ENCODE measurements at regions not wholly inside any gene's neighbourhood (a gene's known extent, or its start where the extent isn't known, plus 50 kb on each side); places are given as distances from the start of the nearest gene placed in this dataset.

GRCh38 chr7:69448071-69448470, 150.2 kb upstream of the AUTS2 start:
- H3K27me3 ChIP-seq = no peaks in the 10 kb centered on the region
- H3K4me3 ChIP-seq = no peak overlapping the region
- intact Hi-C loops (cut with DNase I) = no loop called here
- no peak overlapping the region for H3K27ac ChIP-seq
- no peaks in the 10 kb centered on the region for H3K9me3 ChIP-seq
- H3K36me3 ChIP-seq = no peaks in the 10 kb centered on the region
- DNase-seq = no peak
- WGBS, 2 donors = 85 to 87% methylated on average over 14 of the region's 14 CpGs
- no peak for TF ChIP-seq CTCF (IDR thresholded peaks at IDR 0.05)
- H3K4me1 ChIP-seq = no peaks in the 10 kb centered on the region
- ATAC-seq = peak in 1 of 4 donors; percentile 30
- FAIRE-seq = no peak

GRCh38 chr7:69450456-69450855, 147.8 kb upstream of the AUTS2 start:
- whole genome bisulfite sequencing, 2 donors = 76 to 78% methylated on average over 5 of the region's 5 CpGs
- no peak for ATAC-seq
- no peak for DNase-seq

GRCh38 chr7:69451715-69452114, 146.6 kb upstream of the AUTS2 start:
- intact Hi-C loops (cut with DNase I) = no loop called here
- no peaks in the 10 kb centered on the region for H3K27me3 ChIP-seq
- FAIRE-seq (no peak), ATAC-seq (no peak), DNase-seq (no peak)
- H3K4me3 ChIP-seq = no peak overlapping the region
- H3K9me3 ChIP-seq = no peaks in the 10 kb centered on the region
- 93 to 94% methylated on average over 2 of the region's 2 CpGs for WGBS, 2 donors
- no peaks in the 10 kb centered on the region for H3K36me3 ChIP-seq
- TF ChIP-seq CTCF (IDR thresholded peaks at IDR 0.05) = no peak
- no peak overlapping the region for H3K27ac ChIP-seq
- H3K4me1 ChIP-seq = no peaks in the 10 kb centered on the region

More at GRCh38 chr7:69450456-69450855, 147.8 kb upstream of the AUTS2 start:
- no peak overlapping the region for H3K4me3 ChIP-seq
- no peaks in the 10 kb centered on the region for H3K36me3 ChIP-seq
- H3K4me1 ChIP-seq = no peaks in the 10 kb centered on the region
- H3K9me3 ChIP-seq = no peaks in the 10 kb centered on the region
- FAIRE-seq = no peak
- H3K27ac ChIP-seq = no peak overlapping the region
- TF ChIP-seq CTCF (IDR thresholded peaks at IDR 0.05) = no peak
- intact Hi-C loops (cut with DNase I) = no loop called here
- H3K27me3 ChIP-seq = no peaks in the 10 kb centered on the region

- H3K36me3 ChIP-seq = no peaks in the 10 kb centered on the region
- no peak for DNase-seq
- no peak for ATAC-seq
- no peaks in the 10 kb centered on the region for H3K9me3 ChIP-seq
- no peak for FAIRE-seq
- TF ChIP-seq CTCF (IDR thresholded peaks at IDR 0.05) = no peak
- H3K27ac ChIP-seq = no peak overlapping the region
- no peak overlapping the region for H3K4me3 ChIP-seq
- no peaks in the 10 kb centered on the region for H3K4me1 ChIP-seq
- WGBS, 2 donors = 87 to 90% methylated on average over 2 of the region's 2 CpGs
- H3K27me3 ChIP-seq = no peaks in the 10 kb centered on the region
- intact Hi-C loops (cut with DNase I) = no loop called here
These were observed 145.5 kb upstream of the AUTS2 start for GRCh38 chr7:69452797-69453196.

GRCh38 chr7:69457595-69458504, 140.4 kb upstream of the AUTS2 start:
- Histone ChIP-seq H3K27ac (no peak overlapping the region), H3K36me3 (no peaks in the 10 kb centered on the region), H3K4me3 (no peak overlapping the region), H3K27me3 (no peaks in the 10 kb centered on the region), H3K4me1 (no peaks in the 10 kb centered on the region), H3K9me3 (no peaks in the 10 kb centered on the region)
- peak in 3 of 4 donors; percentile 35 to 62 (median 58) for ATAC-seq
- intact Hi-C loops (cut with DNase I) = no loop called here
- no peak for FAIRE-seq
- DNase-seq = peak in 4 of 6 donors; percentile 15 to 25 (median 16)
- WGBS, 2 donors = 20 to 23% methylated on average over 9 of the region's 9 CpGs
- no peak for TF ChIP-seq CTCF (IDR thresholded peaks at IDR 0.05)

All from pancreas (tissue), 10 donors.